ENCODE measurements at regions not wholly inside any gene's neighbourhood (a gene's known extent, or its start where the extent isn't known, plus 50 kb on each side); places are given as distances from the start of the nearest gene placed in this dataset.
A peak's percentile ranks its signal among the peaks of the same experiment; 100 is the strongest.
"Not testable (repeated sequence)": the region's sequence is repeated elsewhere in the genome, so short reads cannot be mapped to it uniquely, and the experiment has no call there.

DNA sequence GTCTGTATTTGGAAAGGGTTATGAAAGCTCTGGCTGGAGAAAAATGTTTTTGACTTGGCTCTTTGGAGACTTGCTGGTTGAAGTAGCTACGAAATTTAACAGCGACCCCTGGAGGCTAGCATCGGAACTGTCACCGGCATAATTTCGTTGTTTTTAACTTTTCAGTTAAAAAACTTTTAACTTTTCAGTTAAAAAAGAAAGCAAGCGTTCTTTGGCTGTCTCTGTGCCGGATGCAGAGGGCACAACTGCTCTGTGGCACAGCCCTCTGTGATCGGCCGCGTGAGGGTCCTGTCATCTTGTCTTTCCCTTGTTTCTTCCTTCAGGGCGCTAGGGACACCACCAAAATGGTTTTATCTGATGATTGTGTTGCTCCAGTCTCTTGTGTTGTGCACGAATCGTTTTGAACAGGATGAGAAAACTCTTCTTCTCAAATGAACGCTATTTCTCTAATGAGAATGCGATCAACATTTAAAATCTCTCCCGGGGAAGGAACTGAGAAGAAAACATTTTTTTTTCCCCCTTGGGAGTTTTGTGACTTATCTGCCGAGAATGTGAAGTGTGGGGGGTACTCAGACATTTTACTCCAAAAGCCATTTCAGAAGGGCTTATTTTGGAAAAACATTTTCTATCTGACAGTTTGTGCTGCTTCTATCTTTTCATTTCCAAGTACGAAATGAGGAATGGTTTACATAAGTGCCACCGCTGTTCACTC lies 57.1 kb downstream of the ADCYAP1 start:
- DNase-seq (ENCODE audit: low spot score) = peak; percentile 24

DNA sequence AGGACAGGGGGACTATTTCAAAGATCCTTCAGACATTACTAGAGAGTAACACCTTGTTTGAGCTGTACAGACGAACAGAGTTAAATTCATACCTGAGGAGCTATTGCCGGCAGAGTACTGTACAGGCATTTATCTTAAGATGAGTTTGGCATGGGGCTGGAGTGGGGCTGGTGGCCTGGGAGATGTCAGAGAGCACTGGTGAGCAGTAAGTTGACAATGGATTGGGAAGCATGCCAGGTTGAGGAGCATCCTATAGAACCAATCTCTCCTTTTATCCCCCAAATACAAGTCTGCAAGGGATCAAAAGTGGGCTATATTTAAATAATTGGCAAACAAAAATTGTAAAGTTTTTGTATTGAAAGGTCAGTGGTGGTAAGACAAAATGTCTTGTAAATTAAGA lies 58.6 kb downstream of the ADCYAP1 start:
- DNase-seq (ENCODE audit: low spot score) = no peak

DNA sequence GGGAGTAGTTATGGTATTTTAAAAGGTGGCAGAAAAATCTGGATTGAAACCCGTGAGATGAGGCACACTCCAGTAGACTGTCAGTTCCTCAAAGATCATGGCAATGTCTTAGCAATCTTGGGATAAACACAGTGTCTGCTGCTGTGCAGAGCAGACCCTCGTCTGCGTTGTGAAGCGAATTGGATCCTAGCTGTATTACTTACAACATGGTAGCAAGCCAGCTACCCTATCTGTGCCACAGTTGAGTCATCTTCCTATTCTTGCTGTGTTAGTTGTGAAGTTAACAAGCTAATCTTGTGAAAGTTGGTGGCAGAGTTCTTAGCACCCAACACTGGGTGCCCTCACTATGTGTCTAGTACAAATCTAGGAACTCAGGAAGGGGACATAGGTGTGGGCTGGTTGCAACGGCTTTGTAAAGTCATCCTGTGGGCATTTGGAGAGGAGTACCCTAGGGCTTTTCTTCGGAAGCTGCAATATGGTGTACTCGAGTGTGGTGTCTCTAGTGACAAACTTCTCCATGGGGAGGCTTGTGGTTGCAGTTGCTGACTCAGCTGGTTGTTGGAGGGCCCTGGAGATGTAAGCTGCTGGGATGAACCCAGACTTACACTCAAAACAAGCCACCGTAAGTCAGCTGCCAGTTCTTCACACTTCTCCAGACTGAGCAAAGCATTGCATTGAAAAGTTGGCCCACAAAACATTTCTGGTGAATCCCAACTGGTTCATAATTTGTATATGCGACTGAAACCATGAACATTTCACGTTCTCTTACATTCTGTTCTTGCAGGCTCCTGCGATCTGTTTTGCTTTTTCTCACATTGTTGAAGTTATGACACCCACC lies 61.5 kb downstream of the ADCYAP1 start:
- no peak for DNase-seq (ENCODE audit: low spot score)

DNA sequence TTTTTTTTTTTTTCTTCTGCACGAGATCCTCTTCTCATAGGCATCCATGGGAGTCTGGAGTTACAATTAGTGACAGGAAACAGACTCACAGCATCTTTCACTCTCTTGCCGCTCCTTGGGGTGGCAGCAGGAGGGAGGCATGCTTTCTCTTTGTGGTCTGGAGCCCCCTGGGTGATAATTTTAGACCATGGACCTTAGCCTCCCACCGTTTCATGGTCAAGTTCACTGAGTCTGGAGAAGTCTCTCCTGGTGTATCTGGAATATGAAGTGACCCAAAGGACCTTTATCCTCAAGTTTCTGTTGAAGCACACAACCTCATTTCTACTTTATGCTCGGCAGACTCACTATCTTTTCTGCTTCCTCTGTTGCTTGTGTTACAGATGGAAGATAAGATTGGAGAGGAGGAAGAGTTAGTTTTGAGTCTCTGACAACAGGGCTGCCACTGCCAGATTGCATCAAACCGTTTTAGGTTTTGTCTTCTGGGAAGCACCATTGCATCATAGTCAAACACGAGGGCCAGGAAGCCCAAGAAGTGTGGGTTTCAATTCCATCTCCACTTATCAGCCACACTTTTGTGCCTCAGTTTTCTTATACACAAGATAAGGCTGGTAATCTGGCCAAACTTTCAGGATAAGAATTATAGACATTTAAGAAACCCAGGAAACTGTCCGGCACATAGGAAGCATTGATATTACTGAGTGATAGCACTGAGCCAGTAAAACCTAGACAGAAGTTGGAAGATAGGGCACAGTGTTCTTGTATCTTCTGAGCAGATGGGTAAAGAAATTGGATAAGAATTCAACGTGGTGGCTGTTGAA lies 62.3 kb downstream of the ADCYAP1 start:
- DNase-seq (ENCODE audit: low spot score) = no peak

DNA sequence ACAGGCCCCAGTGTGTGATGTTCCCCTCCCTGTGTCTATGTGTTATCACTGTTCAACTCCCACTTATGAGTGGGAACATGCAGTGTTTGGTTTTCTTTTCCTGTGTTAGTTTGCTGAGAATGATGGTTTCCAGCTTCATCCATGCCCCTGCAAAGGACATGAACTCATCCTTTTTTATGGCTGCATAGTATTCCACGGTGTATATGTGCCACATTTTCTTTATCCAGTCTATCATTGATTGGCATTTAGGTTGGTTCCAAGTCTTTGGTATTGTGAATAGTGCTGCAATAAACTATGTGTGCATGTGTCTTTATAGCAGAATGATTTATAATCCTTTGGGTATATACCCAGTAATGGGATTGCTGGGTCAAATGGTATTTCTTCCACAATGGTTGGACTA lies 64.2 kb downstream of the ADCYAP1 start:
- not testable (repeated sequence) for DNase-seq (ENCODE audit: low spot score)

DNA sequence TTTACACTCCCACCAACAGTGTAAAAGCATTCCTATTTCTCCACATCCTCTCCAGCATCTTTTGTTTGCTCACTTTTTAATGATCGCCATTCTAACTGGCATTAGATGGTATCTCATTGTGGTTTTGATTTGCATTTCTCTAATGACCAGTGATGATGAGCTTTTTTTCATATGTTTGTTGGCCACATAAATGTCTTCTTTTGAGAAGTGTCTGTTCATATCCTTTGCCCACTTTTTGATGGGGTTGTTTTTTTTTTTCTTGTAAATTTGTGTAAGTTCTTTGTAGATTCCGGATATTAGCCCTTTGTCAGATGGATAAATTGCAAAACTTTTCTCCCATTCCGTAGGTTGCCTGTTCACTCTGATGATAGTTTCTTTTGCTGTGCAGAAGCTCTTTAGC lies 64.6 kb downstream of the ADCYAP1 start:
- not testable (repeated sequence) for DNase-seq (ENCODE audit: low spot score)

DNA sequence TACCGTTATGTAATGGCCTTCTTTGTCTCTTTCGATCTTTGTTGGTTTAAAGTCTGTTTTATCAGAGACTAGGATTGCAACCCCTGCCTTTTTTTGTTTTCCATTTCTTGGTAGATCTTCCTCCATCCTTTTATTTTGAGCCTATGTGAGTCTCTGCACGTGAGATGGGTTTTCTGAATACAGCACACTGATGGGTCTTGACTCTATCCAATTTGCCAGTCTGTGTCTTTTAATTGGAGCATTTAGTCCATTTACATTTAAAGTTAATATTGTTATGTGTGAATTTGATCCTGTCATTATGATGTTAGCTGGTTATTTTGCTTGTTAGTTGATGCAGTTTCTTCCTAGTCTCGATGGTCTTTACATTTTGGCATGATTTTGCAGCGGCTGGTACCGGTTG lies 69.9 kb downstream of the ADCYAP1 start:
- not testable (repeated sequence) for DNase-seq (ENCODE audit: low spot score)

DNA sequence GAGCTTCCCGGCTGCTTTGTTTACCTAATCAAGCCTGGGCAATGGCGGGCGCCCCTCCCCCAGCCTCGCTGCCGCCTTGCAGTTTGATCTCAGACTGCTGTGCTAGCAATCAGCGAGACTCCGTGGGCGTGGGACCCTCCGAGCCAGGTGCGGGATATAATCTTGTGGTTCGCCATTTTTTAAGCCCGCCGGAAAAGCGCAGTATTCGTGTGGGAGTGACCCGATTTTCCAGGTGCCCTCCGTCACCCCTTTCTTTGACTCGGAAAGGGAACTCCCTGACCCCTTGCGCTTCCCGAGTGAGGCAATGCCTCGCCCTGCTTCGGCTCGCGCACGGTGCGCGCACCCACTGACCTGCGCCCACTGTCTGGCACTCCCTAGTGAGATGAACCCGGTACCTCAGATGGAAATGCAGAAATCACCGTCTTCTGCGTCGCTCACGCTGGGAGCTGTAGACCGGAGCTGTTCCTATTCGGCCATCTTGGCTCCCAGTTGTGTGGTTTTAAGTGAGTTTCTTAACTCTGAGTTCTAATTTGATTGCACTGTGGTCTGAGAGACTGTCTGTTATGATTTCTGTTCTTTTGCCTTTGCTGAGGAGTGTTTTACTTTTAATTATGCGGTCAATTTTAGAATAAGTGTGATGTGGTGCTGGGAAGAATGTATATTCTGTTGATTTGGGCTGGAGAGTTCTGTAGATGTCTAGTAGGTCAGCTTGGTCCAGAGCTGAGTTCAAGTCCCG lies 71.9 kb downstream of the ADCYAP1 start:
- DNase-seq (ENCODE audit: low spot score) = not testable (repeated sequence)

DNA sequence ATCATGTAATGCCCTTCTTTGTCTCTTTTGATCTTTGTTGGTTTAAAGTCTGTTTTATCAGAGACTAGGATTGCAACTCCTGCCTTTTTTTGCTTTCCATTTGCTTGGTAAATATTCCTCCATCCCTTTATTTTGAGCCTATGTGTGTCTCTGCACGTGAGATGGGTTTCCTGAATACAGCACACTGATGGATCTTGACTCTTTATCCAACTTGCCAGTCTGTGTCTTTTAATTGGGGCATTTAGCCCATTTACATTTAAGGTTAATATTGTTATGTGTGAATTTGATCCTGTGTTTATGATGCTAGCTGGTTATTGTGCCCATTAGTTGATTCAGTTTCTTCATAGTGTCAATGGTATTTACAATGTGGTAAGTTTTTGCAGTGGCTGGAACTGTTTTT lies 72.7 kb downstream of the ADCYAP1 start:
- DNase-seq (ENCODE audit: low spot score) = not testable (repeated sequence)

DNA sequence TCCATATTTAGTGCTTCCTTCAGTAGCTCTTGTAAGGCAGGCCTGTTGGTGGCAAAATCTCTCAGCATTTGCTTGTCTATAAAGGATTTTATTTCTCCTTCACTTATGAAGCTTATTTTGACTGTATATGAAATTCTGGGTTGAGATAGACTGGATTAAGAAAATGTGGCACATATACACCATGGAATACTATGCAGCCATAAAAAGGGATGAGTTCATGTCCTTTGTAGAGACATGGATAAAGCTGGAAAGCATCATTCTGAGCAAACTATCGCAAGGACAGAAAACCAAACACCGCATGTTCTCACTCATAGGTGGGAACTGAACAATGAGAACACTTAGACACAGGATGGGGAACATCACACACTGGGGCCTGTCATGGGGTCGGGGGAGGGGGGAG lies 73.1 kb downstream of the ADCYAP1 start:
- DNase-seq (ENCODE audit: low spot score) = not testable (repeated sequence)

DNA sequence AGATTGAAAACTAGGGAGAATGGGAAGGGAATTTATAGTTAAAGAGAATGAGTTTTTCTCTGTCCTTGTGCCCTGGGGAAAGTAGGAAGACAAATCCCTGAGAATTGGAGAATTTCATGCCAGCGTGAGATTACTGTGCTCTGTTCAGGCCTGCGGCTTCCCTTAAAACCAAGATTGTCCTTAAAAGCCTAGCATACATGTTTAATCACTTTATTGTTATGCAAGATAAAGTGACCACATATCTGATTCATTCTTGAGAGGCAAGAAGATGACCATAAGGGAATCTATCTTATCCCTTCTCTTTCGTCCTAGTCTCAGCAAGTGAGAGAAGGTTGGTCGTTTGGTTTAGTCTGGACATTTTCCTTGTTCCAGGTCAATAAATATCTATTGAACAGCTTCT lies 75.9 kb downstream of the ADCYAP1 start:
- DNase-seq (ENCODE audit: low spot score) = no peak

DNA sequence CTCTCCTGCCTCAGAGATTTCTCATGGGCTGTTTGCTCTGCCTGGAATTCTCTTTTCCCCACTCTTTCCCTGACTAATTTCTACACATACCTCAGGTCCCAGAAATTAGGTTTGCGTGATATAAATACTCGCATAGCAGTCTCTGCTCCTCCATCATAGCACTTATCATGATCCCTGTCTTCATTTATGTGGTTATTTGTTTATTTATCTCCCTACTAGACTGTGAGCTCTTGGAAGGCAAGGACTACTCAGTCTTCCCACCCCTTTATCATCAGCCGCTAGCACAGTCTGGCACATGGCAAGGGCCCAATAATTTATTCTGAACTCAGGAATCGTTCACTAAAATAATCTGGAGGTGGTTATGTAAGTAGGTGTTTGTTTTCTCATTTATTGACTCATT lies 79.3 kb downstream of the ADCYAP1 start:
- no peak for DNase-seq (ENCODE audit: low spot score)

DNA sequence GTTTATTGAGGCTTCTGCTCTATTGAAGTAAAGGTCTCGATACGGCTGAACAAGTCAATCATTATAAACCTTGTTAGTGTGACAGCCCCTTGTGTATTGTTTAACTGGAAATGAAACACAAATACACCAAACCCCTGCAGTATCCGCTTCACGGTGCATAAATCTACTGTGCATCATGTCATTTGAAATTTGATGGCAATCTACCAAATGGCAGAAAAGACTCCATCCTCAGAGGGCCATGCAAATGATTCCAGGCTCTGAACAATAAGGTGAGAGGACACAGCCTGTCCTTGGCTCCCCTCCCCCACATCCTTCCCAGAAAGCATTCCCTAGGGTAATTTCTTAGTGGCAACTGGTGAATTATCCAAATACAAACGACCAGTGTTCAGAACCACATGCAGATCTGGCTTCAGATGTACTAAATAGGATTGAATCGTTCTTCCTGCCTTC lies 80.6 kb downstream of the ADCYAP1 start:
- DNase-seq (ENCODE audit: low spot score) = peak; percentile 6

DNA sequence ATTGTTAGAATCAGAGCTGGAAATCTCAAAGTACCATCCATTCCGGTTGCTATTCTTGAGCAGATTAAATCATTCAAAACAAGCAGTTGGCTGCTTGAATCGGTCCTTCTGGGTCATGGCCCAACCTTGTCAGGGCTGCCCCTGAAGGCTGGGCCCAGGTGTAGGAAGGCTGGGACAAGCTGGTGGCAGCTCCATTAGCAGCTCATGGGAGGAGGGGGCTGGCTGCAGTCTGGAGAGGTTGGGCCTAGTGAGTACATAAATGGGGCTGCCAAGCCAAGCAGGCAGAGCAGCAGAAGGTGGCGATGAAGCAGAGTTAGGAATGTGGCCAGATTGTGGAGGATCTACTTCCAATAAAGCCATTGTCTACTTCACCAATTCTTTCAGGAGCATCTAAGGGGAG lies 81.4 kb downstream of the ADCYAP1 start:
- DNase-seq (ENCODE audit: low spot score) = no peak

DNA sequence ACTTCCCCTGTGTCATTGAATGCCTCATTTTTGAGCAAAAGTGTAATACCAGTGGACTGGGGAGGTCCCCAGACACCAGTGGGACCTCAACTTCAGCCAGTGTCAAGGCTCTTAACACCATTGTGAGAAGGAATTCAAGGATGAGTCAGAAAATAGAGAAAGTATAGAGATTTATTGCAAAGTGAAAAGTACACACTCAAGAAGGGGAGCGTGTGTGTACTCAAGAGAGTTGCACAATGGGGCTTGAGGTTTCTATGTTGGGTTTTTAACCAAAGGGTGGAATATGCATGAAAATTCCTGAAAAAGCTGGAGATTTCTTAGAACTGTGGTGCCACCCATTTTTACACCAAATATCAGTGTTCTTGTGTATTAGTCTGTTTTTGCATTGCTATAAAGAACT lies 81.9 kb downstream of the ADCYAP1 start:
- DNase-seq (ENCODE audit: low spot score) = no peak

DNA sequence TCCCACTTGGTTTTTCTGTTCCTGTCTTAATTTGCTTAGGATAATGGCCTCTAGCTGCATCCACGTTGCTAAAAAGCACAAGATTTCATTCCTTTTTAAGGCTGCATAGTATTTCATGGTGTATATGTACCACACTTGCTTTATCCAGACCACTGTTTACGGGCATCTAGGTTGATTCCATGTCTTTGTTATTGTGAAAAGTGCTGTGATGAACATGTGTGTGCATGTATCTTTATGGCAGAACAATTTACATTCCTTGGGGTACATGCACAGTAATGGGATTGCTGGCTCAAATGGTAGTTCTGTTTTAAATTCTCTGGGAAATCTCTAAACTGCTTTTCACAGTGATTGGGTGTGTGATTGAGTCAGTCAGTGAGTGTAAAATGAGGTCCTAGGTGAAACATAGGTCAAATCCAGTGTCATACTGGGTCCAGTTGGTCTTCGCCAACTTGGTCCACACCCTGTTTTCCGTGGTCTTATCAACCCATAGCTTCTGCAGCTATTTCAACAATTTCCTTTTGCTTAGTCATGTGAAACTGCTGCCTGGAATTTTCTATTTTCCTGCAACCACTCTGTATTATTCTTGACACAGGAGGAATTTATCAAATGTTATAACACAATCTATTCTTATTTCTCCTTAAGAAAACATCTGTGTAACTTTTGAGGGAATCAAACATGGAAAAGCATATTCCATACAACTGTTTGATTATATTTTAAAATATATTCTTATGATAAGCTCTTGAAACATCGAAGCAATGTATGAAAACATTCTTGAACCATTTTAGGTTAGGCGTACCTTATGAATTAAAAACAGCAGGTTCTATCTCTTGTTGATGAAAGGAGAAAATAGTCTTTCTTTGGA lies 82.9 kb downstream of the ADCYAP1 start:
- DNase-seq (ENCODE audit: low spot score) = no peak

DNA sequence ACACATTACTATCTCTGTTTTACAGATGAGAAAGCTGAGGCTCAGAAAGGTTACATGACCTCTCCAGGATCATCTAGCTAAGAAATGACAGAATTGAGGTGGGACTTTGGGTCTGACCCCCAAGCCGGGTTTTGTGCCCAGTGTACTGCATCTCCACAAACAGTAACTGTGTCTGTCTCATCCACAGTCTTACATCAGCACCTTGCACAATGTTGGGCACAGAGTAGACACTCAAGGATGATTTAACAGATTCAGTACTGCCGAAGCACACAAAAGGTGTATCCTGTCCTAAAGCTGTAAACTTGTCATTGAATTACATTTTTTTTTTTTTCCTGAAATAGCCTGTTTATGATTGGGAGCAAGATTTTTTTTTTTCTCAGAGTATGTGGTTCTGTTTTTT lies 84.8 kb downstream of the ADCYAP1 start:
- no peak for DNase-seq (ENCODE audit: low spot score)

DNA sequence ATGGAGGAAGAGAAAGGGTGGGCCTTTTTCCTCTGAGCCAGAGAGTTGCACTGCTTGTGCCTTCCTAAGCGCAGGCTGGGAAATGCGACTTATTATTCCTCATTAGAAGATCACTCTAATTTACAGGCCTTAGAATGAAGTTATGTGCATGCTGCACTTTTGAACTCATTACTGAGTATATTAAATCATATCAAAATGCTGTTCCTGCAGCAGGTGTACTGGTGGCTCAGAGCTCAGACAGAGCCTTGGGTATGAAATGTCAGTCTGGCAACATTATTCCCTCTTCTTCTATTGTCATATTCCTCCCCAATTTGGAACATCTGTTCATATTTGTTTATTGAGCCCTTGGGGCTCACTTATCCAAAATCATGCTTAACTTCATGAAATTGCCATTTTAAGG lies 85.5 kb downstream of the ADCYAP1 start:
- DNase-seq (ENCODE audit: low spot score) = no peak

DNA sequence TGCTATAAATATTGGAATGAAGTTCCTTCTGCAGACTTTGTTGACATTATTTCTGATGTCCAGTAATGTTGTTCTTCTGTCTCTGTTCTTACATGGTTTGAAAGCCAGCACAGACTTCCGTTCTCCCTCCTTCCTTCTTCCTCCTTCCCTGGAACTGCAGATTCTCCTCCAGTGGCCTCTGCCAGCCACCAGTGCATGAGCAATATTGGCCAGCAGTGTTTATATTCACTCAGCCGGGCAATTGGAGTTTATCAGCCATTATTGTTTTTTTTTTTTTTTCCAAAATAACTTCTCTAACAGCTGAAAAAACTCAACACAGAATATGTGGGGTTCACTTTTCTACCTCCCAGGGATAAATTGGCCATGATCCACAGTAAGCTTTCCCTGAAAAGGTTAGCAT lies 86.8 kb downstream of the ADCYAP1 start:
- no peak for DNase-seq (ENCODE audit: low spot score)

DNA sequence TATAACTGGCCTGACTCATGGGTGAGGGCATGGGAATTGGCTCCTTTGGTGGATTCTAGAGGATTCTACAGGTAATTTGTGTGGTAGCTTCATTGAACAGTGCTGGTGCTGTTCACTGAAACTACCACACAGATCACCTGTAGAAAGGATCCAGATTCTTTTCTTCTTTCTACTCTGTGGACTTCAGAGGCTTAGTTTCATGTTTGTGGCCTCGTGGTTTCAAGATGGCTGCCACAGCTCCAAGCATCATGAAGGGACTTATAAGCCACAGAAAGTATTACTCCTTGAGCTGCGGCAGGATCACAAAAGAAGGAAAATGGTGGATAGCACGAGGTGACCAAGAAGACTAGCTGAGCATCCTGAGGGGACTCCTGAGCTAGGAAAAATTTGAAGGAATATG lies 88.9 kb downstream of the ADCYAP1 start:
- no peak for DNase-seq (ENCODE audit: low spot score)

DNA sequence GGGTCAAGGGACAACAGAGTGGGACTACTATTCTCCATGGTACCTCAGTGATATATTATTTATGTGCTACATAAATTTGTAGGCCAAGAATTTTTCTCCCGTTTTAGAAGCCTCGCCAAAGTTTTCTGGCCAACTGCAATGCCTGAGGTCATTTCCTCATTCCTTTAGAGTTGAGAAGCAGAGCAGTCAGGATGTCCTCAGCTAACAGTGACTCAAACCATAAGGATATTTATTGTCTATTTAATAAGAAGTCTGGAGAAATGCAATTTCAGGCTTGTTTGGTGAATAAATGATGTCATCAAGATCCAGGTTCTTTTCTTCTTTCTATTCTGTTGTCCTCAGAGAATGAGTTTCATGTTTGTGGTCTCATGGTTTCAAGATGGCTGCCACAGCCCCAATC lies 91.0 kb downstream of the ADCYAP1 start:
- no peak for DNase-seq (ENCODE audit: low spot score)
